Stimulated activated CD4-positive, alpha-beta T cell treated with anti-CD3 and anti-CD28 coated beads, Interleukin-4, amount 100 ng/mL, for 48 hours (primary cell): ENCODE measurements at regions not wholly inside any gene's neighbourhood (a gene's known extent, or its start where the extent isn't known, plus 50 kb on each side); places are given as distances from the start of the nearest gene placed in this dataset.

Experiments
- DNase-seq, 2 donors: peaks; one replicate each; pipeline ENCODE4 v3.0.0-alpha.2; 2020; ENCODE audit warnings: low read depth in 2 of 2

GRCh38 chr6:8276148-8276547, 159.2 kb downstream of the SLC35B3 start:
- no peak for DNase-seq

GRCh38 chr6:8275667-8276066, 159.7 kb downstream of the SLC35B3 start:
- DNase-seq: no peak

GRCh38 chr6:8274226-8274625, 161.1 kb downstream of the SLC35B3 start:
- no peak for DNase-seq

- DNase-seq: no peak
Observed at GRCh38 chr6:8269872-8270454, 165.4 kb downstream of the SLC35B3 start.

- DNase-seq: no peak
Observed at GRCh38 chr6:8269094-8269493, 166.3 kb downstream of the SLC35B3 start.

- no peak for DNase-seq
Observed at GRCh38 chr6:8268606-8269005, 166.3 kb upstream of the EEF1E1 start.

- no peak for DNase-seq
Observed at GRCh38 chr6:8268156-8268555, 165.8 kb upstream of the EEF1E1 start.

- DNase-seq: no peak
Observed at GRCh38 chr6:8260610-8261009, 158.3 kb upstream of the EEF1E1 start.

GRCh38 chr6:8246403-8246802, 144.1 kb upstream of the EEF1E1 start:
- DNase-seq: no peak

GRCh38 chr6:8245726-8246125, 143.4 kb upstream of the EEF1E1 start:
- no peak for DNase-seq

- DNase-seq: no peak
Observed at GRCh38 chr6:8243475-8243874, 141.1 kb upstream of the EEF1E1 start.

GRCh38 chr6:8242885-8243284, 140.5 kb upstream of the EEF1E1 start:
- DNase-seq: no peak

GRCh38 chr6:8240301-8240700, 138.0 kb upstream of the EEF1E1 start:
- DNase-seq: no peak

GRCh38 chr6:8238773-8239683, 136.7 kb upstream of the EEF1E1 start:
- no peak for DNase-seq

GRCh38 chr6:8237668-8238067, 135.3 kb upstream of the EEF1E1 start:
- DNase-seq: no peak

- no peak for DNase-seq
Observed at GRCh38 chr6:8236956-8237355, 134.6 kb upstream of the EEF1E1 start.

- no peak for DNase-seq
Observed at GRCh38 chr6:8234321-8234720, 132.0 kb upstream of the EEF1E1 start.

GRCh38 chr6:8231956-8232355, 129.6 kb upstream of the EEF1E1 start:
- no peak for DNase-seq

- no peak for DNase-seq
Observed at GRCh38 chr6:8229915-8230756, 127.8 kb upstream of the EEF1E1 start.

- DNase-seq: no peak
Observed at GRCh38 chr6:8225113-8225512, 122.8 kb upstream of the EEF1E1 start.

- no peak for DNase-seq
Observed at GRCh38 chr6:8223678-8224077, 121.3 kb upstream of the EEF1E1 start.

- peak; percentile 10 to 13 for DNase-seq
Observed at GRCh38 chr6:8219352-8219943, 117.1 kb upstream of the EEF1E1 start.
